ENCODE measurements at regions not wholly inside any gene's neighbourhood (a gene's known extent, or its start where the extent isn't known, plus 50 kb on each side); places are given as distances from the start of the nearest gene placed in this dataset.

DNA sequence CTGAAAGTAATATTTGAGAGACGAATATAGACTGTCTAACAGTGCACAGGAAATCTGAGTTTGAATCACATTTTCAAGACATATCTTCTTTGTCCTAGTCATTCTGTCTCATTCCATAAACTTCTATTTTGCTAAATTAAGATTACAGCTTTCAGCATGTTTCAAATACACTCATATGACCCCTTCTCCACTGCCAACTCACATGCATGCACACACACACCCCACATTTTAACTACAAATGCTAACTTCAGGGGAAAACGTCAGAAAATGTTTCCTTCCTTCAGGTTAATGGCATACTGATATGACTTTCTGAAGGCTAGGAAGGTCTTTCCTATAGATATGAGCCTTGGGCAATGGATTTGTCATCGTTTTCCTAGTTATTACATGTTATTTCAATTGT is 373.7 kb downstream of the RBM43 start:
- no peak for DNase-seq
- H3K4me1 ChIP-seq, result no peaks in the 10 kb centered on the region
- ATAC-seq, result no peak
- H3K27me3 ChIP-seq, result no peaks in the 10 kb centered on the region
- no peak for TF ChIP-seq CTCF (IDR thresholded peaks at IDR 0.05)
- H3K9me3 ChIP-seq, result peaks cover 0 to 2% (median 0%) of the 10 kb centered on the region in 11 donors
- 40 to 53% methylated on average over 3 of the region's 3 CpGs for WGBS, 2 donors
- no peaks in the 10 kb centered on the region for H3K36me3 ChIP-seq
- H3K27ac ChIP-seq, result no peak overlapping the region
- intact Hi-C loops (cut with DNase I), result no loop called here
- no peak overlapping the region for H3K4me3 ChIP-seq

DNA sequence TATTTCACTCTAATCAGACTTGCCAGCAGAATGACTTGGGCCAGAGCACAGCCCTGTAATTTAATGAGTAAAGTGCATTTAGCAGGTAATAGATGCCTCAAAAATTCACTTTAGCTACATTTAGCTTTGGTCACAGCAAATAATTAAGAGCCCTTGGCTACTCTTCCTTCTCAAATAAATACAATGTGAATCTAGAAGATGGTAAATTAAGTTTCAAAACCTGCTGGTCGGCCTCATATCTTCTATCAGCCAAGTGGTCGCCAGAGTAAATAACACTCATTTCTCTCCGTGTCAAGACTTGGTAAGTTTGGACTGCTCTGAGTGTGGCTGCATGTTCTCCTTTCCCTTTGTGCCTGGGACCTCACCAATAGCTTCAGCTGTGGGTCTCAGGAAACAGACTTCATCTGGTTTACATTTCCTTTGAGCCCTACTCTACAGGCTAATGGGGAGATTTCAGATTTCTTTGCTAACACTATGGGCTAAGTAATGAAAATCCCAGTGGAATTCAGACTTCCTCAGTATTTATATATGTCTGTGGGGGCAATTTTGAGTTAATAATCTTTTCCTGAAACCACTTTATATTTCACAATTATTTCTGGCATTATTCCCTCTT is 375.8 kb downstream of the RBM43 start:
- no peaks in the 10 kb centered on the region for H3K27me3 ChIP-seq
- peaks cover 0 to 2% (median 0%) of the 10 kb centered on the region in 11 donors for H3K9me3 ChIP-seq
- no peaks in the 10 kb centered on the region for H3K36me3 ChIP-seq
- no peak for DNase-seq
- H3K27ac ChIP-seq, result no peak overlapping the region
- 74 to 76% methylated on average over 3 of the region's 3 CpGs for WGBS, 2 donors
- no peaks in the 10 kb centered on the region for H3K4me1 ChIP-seq
- TF ChIP-seq CTCF (IDR thresholded peaks at IDR 0.05), result no peak
- no peak overlapping the region for H3K4me3 ChIP-seq
- intact Hi-C loops (cut with DNase I), result no loop called here
- no peak for ATAC-seq

DNA sequence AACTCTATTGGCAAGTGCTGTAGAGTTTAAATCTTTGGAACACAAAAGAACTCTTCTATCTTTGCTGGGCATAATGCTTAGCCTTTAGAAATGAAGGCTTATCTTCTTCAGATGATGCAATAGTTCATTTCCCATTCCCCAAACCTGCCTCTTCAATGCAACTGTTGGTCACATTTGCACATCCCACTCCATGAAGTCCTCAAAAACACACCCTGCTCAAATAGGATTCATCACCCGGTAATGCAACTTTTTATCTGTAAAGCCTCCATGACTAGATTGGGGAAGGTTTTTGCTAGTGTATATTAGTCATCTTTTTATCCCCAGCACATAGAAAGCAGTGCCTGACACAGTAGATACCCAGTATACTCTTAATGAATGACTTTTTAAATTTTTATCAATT is 376.4 kb downstream of the RBM43 start:
- Histone ChIP-seq H3K4me1 (no peaks in the 10 kb centered on the region), H3K4me3 (no peak overlapping the region), H3K27ac (no peak overlapping the region), H3K27me3 (no peaks in the 10 kb centered on the region), H3K9me3 (peaks cover 0 to 2% (median 0%) of the 10 kb centered on the region in 11 donors), H3K36me3 (no peaks in the 10 kb centered on the region)
- ATAC-seq, result no peak
- 94 to 97% methylated on average over 1 of the region's 1 CpG for WGBS, 2 donors
- TF ChIP-seq CTCF (IDR thresholded peaks at IDR 0.05), result no peak
- intact Hi-C loops (cut with DNase I), result no loop called here
- DNase-seq, result no peak

- Histone ChIP-seq H3K36me3 (no peaks in the 10 kb centered on the region), H3K27ac (no peak overlapping the region), H3K4me3 (no peak overlapping the region), H3K9me3 (no peaks in the 10 kb centered on the region), H3K27me3 (no peaks in the 10 kb centered on the region), H3K4me1 (no peaks in the 10 kb centered on the region)
- ATAC-seq (no peak), DNase-seq (no peak)
- no peak for TF ChIP-seq CTCF (IDR thresholded peaks at IDR 0.05)
- intact Hi-C loops (cut with DNase I), result no loop called here
Measured at GRCh38 chr2:150883613-150883895, 378.1 kb downstream of the RBM43 start.

All from heart right ventricle (tissue), 16 donors.